ENCODE measurements at regions not wholly inside any gene's neighbourhood (a gene's known extent, or its start where the extent isn't known, plus 50 kb on each side); places are given as distances from the start of the nearest gene placed in this dataset.

GRCh38 chr11:119895981-119896380 lies 167.0 kb upstream of the NECTIN1 start:
- no peaks in the 10 kb centered on the region for H3K27me3 ChIP-seq
- no peaks in the 10 kb centered on the region for H3K4me1 ChIP-seq
- DNase-seq (no peak), ATAC-seq (no peak)
- 64 to 78% methylated on average over 1 of the region's 1 CpG for WGBS, 2 donors
- no peaks in the 10 kb centered on the region for H3K36me3 ChIP-seq (replicated peaks in 1 of 2; ENCODE audit: insufficient read depth in 1 of 2, low read depth in 2 of 2)
- H3K4me3 ChIP-seq: no peak overlapping the region
- intact Hi-C loops (cut with DNase I): no loop called here
- H3K27ac ChIP-seq: no peak overlapping the region
- H3K9me3 ChIP-seq: no peaks in the 10 kb centered on the region
- TF ChIP-seq POLR2A (IDR thresholded peaks at IDR 0.05) (no peak), CTCF (IDR thresholded peaks at IDR 0.05) (no peak)

GRCh38 chr11:119894916-119895315 lies 165.9 kb upstream of the NECTIN1 start:
- no peak overlapping the region for H3K4me3 ChIP-seq
- H3K27ac ChIP-seq: no peak overlapping the region
- H3K4me1 ChIP-seq: no peaks in the 10 kb centered on the region
- H3K27me3 ChIP-seq: no peaks in the 10 kb centered on the region
- no peaks in the 10 kb centered on the region for H3K9me3 ChIP-seq
- no peaks in the 10 kb centered on the region for H3K36me3 ChIP-seq (replicated peaks in 1 of 2; ENCODE audit: insufficient read depth in 1 of 2, low read depth in 2 of 2)
- 81 to 97% methylated on average over 3 to 4 of the region's 4 CpGs for WGBS, 2 donors
- ATAC-seq: no peak
- no peak for TF ChIP-seq POLR2A (IDR thresholded peaks at IDR 0.05)
- TF ChIP-seq CTCF (IDR thresholded peaks at IDR 0.05): no peak
- intact Hi-C loops (cut with DNase I): no loop called here
- no peak for DNase-seq

GRCh38 chr11:119892311-119892808 lies 163.4 kb upstream of the NECTIN1 start:
- intact Hi-C loops (cut with DNase I): no loop called here
- Histone ChIP-seq H3K4me3 (no peak overlapping the region), H3K4me1 (no peaks in the 10 kb centered on the region), H3K27me3 (no peaks in the 10 kb centered on the region), H3K36me3 (replicated peaks in 1 of 2; ENCODE audit: insufficient read depth in 1 of 2, low read depth in 2 of 2) (no peaks in the 10 kb centered on the region), H3K9me3 (no peaks in the 10 kb centered on the region), H3K27ac (no peak overlapping the region)
- DNase-seq (no peak), ATAC-seq (no peak)
- 68 to 76% methylated on average over 16 of the region's 16 CpGs for WGBS, 2 donors
- no peak for TF ChIP-seq POLR2A (IDR thresholded peaks at IDR 0.05)
- TF ChIP-seq CTCF (IDR thresholded peaks at IDR 0.05): no peak

GRCh38 chr11:119891055-119891768 lies 162.2 kb upstream of the NECTIN1 start:
- Histone ChIP-seq H3K4me1 (no peaks in the 10 kb centered on the region), H3K36me3 (replicated peaks in 1 of 2; ENCODE audit: insufficient read depth in 1 of 2, low read depth in 2 of 2) (no peaks in the 10 kb centered on the region), H3K4me3 (no peak overlapping the region), H3K9me3 (no peaks in the 10 kb centered on the region), H3K27ac (no peak overlapping the region), H3K27me3 (no peaks in the 10 kb centered on the region)
- intact Hi-C loops (cut with DNase I): no loop called here
- 48 to 49% methylated on average over 16 of the region's 16 CpGs for WGBS, 2 donors
- TF ChIP-seq POLR2A (IDR thresholded peaks at IDR 0.05) (no peak), CTCF (IDR thresholded peaks at IDR 0.05) (no peak)
- ATAC-seq (no peak), DNase-seq (no peak)

- Histone ChIP-seq H3K4me1 (no peaks in the 10 kb centered on the region), H3K9me3 (no peaks in the 10 kb centered on the region), H3K27ac (no peak overlapping the region), H3K4me3 (no peak overlapping the region), H3K36me3 (replicated peaks in 1 of 2; ENCODE audit: insufficient read depth in 1 of 2, low read depth in 2 of 2) (no peaks in the 10 kb centered on the region), H3K27me3 (no peaks in the 10 kb centered on the region)
- ATAC-seq (no peak), DNase-seq (no peak)
- whole genome bisulfite sequencing, 2 donors: 73 to 89% methylated on average over 5 of the region's 5 CpGs
- intact Hi-C loops (cut with DNase I): no loop called here
- TF ChIP-seq POLR2A (IDR thresholded peaks at IDR 0.05) (no peak), CTCF (IDR thresholded peaks at IDR 0.05) (no peak)
Observed at GRCh38 chr11:119890466-119890865, 161.5 kb upstream of the NECTIN1 start.
